NCI-H748 (cell line): ENCODE measurements at regions not wholly inside any gene's neighbourhood (a gene's known extent, or its start where the extent isn't known, plus 50 kb on each side); places are given as distances from the start of the nearest gene placed in this dataset.

Source experiments
- DNase-seq: peaks from one replicate; lab custom pipeline; 2025; ENCODE audit not compliant: unreplicated experiment; lab: John Stamatoyannopoulos, UW

DNA sequence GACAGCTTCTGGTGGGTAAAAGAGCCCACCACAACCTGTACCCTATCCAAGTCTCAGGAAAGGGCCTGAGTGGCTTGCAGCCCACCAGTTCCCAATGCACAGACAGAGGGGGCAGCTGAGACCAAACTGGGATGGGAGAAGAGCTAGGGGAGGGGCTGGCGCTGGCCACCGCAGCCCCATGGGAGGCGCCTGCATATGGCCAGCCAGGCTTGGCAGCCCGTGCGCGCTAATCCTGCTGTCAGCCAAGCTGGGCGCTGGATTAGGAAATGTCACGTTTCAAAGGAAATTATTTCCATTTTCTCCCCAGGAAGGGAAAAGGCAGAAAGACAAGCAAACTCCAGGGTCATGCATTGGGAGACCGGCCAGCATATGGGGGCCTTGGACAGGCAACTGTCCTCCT, 236.8 kb downstream of the BUD13 start:
- no peak for DNase-seq

DNA sequence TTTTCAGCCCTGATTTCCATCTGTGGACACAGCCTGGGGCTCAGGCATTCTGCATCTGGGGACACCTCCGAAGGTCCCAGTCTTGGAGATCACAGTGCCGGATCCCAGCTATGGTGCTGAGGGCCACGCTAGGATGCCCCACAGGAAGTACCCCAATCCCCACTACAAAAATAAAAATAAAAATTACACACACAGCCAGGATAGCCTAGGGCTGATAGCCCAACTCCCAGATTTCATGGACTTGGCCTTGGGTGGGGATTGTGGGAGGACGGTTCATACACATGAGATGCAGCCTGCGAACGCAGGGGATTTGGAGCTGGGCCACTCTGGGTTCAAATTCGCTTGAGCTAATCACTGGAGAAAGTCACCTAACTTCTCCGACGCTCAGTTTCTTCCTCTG, 237.7 kb downstream of the BUD13 start:
- no peak for DNase-seq

DNA sequence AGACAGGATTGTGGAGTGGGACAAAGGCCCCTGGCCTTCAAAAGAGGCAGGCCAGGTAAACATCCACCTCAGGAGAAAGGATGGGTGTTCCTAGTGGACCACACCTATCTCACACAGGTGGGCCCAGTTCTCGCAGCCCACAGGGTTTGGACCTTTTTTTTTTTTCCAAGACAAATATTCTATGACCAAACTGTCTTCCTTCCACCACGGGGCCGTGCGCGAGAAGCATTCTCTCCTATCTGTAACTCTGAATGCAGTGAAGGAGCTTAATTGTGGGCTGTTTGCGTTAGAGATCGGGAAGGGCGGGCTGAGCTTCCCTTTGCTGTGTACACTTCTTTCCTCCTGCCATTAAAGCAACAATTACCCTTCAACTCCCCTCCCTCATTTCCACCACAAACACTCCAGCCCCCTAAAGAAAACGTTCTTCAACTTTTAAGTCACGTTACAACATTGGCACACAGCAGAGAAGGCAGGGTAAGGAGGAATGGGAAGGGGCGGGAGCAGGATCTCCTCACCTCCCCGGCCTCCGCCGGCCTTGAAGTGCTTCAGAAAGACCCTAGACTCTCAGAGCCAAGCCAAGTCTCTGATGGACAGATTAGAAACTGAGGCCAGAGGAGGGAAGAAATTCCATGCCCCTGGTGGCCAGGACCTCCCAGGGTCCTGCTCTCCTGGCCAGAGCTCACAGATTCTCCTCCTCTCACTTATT, 238.4 kb downstream of the BUD13 start:
- DNase-seq = peak; percentile 33

DNA sequence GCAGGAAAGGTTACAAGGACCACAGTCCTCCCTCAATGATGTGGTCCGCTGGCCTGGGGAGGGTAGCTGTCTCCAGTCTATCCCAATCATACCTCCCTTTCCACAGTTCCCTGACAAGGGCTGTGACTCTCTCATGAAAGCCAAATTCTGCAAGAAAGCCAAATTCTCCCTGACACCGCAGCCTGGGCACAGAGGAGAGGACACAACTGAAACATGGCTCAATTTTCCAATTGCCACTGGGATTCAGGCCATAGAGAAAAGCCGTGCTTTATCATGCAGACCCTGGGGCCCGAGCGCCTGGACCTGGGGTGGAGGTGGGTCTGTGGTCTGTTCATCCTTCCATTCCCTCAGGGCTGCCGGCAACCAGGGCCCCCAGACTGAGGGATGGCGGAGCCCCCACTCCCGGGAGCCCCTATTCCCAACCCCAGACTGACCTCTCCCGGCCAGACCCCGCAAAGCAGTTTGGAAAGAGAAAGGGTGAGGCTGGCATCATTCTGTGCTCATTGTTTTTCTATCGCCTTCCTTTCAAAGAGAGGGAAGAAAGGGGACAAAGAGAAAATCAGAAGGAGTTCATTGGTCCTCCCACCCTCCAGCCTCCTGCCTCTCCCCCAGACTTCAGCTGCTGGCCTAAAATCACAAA, 239.5 kb downstream of the BUD13 start:
- DNase-seq = no peak

DNA sequence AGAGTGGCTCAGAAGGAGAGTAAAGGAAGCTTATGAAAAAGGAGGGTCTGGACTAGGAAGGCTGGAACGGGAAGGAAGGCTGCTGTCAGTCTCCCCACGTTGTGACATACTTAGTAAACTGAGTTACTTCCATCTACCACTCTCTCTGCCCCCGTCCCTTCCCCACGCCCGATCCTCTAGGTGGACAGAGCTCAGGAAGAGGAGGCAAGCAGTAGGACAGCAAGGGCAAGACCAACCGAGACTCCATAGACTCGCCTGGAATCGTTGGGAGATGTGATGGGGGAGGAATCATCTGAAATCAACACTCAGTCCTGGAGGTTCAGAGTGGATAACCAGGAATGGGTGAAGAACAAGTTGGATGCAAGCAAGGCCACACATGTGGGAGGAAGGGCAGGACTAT, 240.7 kb downstream of the BUD13 start:
- no peak for DNase-seq

DNA sequence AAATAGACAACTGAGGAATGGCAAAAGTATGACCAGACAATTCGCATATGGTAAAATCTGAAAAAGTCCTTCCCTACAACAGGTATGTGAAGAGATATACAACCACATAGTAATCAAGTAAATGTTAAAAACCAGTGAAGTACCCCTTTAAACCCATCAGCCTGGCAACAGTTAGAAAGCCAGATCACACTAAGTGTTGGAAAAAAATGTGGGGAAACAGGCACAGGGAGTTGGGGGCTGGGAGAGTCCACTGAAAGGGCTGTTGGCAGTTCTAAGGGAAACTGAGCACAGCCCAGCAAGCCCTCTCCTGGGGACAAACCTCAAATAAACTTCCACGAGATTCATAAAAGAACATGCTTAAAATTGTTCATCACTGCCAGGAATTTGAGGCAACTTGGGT, 242.1 kb downstream of the BUD13 start:
- no peak for DNase-seq

DNA sequence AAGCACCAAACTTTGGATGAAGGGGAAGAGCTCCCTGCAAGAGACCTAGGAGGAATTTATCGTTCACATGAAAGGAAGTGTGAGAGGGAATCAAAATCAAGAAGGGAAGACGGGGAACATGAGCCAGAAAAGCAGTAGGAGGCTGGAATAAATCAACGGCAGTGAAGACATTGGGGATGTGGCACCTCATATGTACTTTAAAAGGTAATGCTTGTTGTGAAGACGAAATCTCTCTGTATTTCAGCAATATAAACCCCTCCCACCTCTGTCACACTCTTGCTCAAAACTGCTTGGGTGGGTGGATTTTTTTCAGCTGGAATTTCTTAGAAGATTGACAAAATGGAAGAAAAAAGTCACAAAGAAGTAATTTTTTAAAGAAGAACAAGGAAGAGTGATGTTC, 243.5 kb downstream of the BUD13 start:
- DNase-seq = no peak

DNA sequence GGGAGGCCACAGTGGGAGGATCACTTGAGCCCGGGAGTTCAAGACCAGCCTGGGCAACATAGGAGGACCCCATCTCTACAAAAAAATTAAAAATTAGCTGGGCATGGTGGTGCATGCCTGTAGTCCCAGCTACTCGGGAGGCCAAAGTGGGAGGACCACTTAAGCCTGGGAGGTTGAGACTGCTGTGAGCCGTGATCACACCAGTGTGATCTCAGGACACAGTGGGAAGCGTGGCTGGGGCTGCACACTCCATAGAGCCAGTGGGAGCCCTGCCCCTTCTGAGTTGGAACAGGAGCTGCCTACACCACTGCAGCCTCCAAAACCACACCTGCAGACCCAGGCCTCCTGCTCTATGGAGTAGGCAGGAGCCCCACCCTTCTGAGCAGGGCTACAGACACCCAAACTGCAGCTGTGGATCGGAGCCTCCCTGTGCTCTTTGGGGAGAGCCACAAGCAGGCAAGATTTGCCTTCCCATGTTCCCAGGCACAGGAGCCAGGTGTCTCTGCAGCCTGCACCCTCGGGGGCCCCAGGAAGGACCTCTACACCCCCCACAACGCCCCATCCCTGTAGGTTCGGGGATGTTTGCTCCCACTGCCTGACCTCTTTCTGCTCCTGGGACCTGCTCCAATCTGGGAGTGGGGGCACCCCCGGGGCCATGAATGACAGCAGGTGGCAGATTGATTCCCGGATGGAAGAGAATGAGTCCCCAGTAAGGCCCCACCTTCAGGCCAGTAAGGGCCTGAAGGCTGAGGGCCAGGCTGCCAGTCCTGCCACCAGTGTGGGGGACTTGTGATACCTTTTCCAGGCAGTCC, 245.4 kb downstream of the BUD13 start:
- no peak for DNase-seq

DNA sequence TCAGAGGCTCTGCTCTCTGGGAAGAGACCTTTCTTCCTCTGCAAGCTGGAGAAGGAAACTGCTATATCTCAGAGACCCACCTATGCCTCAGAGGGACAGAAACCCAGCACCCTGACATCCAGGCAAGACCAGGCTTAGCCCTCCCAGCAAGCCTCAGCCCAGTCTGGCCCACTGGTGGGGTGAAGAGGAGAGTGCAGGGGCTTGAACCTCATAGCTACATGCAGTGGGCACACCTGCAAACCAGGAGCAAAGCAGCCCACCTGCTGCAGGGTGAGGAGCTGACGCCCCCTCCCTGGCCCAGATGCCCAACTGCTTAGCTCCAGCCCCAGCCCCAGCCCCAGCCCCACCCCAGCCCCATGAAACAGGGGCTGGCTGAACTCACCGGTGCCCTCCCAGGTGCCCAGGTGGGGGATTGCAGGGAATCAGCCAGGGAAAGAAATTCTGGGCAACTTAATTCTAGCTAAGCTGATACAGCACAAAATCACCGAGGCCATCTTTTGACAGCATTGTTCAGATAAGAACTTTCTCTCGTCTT, 246.8 kb downstream of the BUD13 start:
- no peak for DNase-seq

DNA sequence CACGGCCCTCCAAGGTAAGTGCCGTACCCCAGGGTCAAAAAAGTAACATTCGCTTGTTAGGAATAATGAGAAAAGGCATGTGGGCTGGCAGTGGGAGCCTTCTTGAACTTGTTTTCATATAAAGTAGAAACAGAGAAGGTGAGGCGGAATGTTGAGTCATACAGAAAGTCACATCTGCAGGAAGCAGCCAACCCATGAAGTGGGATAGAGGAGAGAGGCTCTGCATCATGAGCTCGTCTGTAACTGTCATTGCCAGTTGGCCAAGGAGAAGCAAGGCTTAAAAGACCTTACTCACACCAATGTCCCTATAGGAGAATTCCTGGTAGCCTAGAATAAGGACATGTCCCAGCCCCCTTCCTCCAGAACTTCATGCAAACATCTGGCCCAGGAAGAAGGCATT, 253.3 kb downstream of the BUD13 start:
- DNase-seq = no peak

DNA sequence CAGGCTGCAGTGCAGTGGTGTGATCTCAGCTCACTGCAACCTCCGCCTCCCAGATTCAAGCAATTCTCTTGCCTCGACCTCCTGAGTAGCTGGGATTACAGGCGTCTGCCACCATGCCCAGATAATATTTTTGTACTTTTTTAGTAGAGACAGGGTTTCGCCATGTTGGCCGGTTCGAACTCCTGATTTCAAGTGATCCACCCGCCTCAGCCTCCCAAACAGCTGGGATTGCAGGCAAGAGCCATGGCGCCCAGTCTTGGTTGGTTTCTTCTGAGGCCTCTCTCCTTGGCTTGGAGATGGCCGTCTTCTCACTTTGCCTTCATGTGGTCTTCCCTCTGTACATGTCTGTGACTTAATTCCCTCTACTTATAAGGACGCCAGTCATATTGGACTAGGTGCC, 254.6 kb downstream of the BUD13 start:
- no peak for DNase-seq

DNA sequence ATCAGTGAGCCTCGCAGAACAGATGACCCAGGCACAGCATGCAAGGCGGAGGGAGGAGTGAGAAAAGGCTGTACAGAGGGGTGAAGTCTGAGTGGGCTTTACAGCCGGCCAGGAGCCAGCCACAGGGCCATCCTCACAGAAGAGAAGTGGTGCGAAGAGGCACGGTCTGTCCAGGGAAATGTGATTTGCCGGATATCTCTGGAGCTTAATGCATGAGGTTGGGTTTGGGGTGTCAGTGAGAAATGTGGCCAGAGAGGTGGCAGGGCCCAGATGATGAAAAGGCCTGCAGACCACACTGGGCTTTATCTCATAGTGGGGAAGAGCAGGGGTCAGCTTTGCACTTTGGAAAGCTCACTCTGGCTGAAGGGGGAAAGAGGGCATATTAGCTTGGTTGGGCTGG, 255.2 kb downstream of the BUD13 start:
- DNase-seq = no peak

DNA sequence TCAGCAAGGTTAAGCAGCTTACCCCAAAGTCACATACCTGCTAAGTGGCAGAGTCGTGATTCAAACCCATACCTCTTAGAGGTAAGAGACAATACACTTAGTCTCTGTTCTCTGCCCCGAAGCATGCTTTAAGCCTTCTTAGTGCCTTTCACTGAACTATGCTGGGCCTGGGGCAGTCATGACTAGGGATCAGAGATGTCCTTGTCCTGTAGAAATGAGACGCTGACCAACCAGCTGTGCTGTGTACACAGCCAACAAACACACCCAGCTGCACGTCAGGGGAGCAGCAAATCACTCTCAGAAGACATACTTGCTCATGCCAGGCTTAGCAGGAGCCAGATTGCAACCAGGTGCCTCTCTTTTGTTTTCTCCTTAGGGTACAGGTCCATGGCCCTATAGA, 255.7 kb downstream of the BUD13 start:
- DNase-seq = peak; percentile 66

DNA sequence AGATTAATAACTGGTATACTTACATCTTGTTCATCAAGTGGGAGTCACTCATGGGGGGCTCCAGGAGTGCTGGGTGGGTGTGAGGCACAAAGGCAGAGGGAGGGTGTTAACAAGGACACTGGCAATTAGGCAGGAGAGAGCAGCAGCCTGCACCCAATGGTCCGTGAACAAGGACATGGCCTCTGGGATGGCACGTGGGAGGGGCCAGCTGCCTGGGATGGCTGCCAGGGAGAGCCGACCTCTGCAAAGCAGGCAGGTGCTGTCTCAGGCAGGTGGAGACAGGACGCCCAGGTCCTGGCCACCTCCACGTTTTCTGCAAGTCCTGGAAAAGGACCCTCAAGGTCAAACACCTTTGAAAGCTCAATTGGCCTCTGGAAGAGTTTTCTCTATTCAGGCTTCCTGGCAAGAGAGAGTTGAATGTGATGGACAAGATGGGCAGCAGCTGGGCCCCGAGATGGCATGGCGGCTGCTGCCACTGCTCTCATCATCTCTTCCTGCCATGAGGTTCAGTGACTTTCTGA, 257.1 kb downstream of the BUD13 start:
- peak; percentile 56 for DNase-seq

DNA sequence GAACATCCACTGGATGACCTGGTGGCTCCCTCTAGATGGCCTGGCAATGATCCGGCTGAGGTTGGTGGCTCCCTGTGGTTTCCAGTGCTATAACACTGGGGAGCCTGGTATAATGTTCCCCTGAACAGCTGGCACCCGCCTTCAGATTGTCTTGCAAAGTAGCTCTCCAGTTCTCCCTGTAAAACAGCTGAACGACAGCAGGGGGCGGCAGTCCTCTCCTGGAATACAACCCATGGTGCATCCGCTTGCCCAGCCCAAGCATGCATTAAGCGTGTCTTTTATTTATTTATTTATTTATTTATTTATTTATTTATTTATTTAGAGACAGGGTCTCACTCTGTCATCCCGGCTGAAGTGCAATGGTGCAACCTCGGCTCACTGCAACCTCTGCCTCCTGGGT, 258.9 kb downstream of the BUD13 start:
- no peak for DNase-seq

DNA sequence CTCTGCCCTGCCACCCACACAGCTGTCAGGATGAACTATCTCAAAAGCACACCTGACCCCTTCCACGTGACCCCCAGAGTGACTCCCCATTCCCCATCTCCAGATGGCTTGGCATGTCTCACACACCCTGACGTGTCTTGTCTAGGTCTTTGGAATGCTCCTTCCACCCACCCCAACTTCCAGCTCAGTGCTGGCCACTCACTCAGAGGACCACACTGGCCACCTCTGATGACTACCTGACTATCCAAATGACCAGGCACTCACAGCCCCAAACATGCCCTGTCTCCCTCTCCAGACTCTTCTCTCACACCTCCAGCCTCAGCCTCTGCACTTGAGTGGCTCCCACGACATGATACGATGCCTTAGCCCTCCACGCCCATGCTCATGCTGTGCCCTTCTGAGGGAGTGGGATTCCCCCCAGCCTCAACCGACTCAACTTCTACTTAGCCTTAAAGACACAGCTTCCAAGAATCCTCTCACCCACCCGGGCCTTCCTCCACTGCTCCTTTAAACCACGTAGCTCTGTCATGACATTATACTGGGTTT, 259.4 kb downstream of the BUD13 start:
- DNase-seq = no peak

DNA sequence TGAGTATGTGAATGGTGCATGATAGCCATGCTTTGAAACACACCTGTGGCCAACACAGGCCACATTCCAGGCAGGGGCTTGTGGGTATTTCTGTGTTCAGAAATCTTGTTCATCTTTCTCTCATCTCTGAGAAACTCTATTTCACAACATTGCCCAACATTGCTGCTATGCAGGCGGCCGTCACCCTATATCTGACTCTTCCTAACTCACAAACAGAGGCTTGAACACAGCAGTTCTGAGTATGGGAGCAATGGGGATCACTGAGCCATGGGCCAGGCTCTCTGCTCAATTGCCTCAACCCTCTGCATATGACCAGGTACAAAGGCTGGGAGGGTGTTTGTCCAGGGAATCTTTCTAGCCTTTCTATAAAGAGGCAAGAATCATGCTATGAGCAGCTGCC, 259.9 kb downstream of the BUD13 start:
- no peak for DNase-seq

DNA sequence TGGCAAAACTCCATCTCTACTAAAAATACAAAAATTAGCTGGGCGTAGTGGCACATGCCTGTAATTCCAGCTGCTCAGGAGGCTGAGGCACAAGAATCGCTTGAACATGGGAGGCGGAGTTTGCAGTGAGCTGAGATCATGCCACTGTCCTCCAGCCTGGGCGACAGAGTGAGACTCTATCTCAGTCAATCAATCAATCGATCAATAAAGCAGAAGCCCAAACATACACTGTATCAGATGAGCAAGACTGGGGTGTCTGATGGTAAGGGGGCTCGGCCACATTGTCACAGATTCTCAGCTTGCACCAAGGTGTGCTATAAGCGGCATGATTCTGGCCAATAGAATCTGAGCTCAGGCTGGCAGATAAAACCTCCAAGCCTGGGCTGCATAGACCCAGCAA, 261.1 kb downstream of the BUD13 start:
- DNase-seq = no peak

DNA sequence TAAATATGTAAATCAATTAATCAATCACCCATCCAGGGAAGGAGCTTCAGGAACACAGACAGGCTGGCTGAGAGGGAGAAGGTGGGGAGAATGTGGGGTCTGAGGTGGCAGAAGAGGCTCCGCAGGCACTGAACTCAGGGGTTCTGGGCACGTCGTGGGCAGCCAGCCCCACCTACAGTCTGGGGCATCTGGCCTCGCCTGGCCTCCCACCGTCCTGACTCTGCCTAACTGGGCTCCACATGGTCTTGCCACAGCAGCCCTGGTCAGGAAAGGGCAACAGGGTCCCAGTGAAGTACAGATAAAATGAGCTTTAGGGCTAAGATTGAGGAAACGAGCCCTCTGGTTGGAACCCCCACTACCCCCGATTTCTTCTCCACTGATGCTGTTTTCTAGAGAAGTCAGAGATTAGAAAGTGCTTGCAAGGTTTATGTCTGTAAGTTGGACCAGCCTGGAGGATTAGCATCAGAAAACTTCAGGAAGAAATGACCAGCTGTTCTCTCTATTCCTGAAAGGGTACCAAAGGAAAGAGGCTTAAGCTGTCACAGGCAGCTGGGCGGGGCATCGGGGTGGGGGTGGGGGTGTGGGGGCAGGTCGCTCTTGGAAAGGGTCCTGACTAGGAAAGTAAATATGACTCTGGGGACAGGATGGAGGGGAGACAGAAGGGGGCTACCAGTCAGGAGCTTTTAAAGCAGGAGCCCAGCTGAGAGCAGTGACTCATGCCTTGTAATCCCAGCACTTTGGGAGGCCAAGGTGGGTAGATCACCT, 261.7 kb downstream of the BUD13 start:
- DNase-seq = no peak

DNA sequence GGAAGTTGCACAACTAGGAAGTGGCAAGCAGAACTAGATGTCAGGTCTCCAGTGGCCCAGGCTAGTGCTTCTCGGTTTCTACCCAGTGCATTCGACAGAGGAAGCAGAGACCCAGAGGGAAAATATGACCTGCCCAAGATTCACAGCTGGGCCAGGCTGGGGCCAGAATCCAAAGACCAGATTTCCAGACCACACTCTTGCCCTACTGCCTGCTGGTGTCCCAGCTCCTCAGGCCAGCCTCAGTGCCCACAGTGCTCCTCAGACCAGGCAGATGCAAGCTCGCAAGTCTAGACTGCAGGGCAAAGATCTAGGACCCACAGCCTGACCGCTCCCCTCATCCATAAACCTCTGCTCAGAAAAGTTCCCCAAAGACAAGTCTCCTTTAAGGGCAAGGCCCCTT, 262.6 kb downstream of the BUD13 start:
- no peak for DNase-seq

DNA sequence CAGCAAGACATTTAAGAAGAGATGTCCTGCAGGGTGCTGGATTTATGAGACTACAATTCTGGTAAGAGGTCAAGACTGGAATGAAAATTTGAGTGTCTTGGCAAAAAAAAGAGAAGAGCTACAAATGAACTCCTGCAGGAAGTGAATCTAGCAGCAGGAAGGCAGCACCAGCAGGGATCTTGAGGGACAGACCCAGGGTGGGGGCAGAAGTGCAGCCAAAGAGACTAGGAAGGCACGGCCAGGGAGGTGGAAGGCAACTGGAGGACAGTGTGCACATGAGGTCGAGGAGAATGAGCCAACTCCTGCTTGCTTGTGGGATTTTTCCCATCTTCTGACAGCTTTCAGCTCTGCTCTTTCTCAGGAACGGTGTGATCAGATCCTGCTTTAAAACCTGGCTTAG, 263.2 kb downstream of the BUD13 start:
- DNase-seq = no peak
